ENCODE measurements at regions not wholly inside any gene's neighbourhood (a gene's known extent, or its start where the extent isn't known, plus 50 kb on each side); places are given as distances from the start of the nearest gene placed in this dataset.

- Histone ChIP-seq H3K4me3 (ENCODE audit: low read length in 2 of 2) (no peak overlapping the region), H2BK120ac (ENCODE audit: low read depth, low read length) (no peak overlapping the region), H2AFZ (ENCODE audit: low read length) (no peak overlapping the region), H2BK12ac (ENCODE audit: low read length) (no peak overlapping the region), H3K27ac (replicated peaks; ENCODE audit: low read length) (no peak overlapping the region), H3K36me3 (replicated peaks in 1 of 2; ENCODE audit: control insufficient read depth in 2 of 2, insufficient read depth in 2 of 2, low read length in 2 of 2) (no peaks in the 10 kb centered on the region), H3K9me3 (replicated peaks in 1 of 2; ENCODE audit: control insufficient read depth in 2 of 2, insufficient read depth in 1 of 2, low read depth in 1 of 2, low read length in 2 of 2) (peaks cover 2 to 3% of the 10 kb centered on the region in 2 donors), H3K18ac (ENCODE audit: low read length) (no peak overlapping the region), H2BK15ac (ENCODE audit: low read length) (no peak overlapping the region), H3K23ac (ENCODE audit: low read depth, low read length, poor library complexity) (no peak overlapping the region), H3K4me1 (ENCODE audit: control insufficient read depth in 2 of 2, insufficient read depth in 1 of 2, low read depth in 1 of 2, low read length in 2 of 2) (peaks cover 0 to 5% of the 10 kb centered on the region in 2 donors), H3K79me1 (ENCODE audit: low read depth, low read length) (no peaks in the 10 kb centered on the region), H3K27me3 (ENCODE audit: control insufficient read depth in 3 of 3, insufficient read depth in 3 of 3, low read depth in 1 of 3, low read length in 3 of 3) (peaks cover 0 to under 1% (median 0%) of the 10 kb centered on the region in 3 experiments), H2BK5ac (ENCODE audit: low read length) (no peak overlapping the region), H4K91ac (ENCODE audit: low read depth, low read length, poor library complexity) (no peak overlapping the region), H3K4me2 (ENCODE audit: insufficient read depth, low read length, poor library complexity, severe bottlenecking) (no peak overlapping the region), H3K4ac (ENCODE audit: low read length) (no peak overlapping the region), H3K9ac (ENCODE audit: low read depth, low read length, poor library complexity) (no peak overlapping the region), H4K8ac (ENCODE audit: low read depth, low read length) (no peak overlapping the region), H2AK5ac (ENCODE audit: low read depth, low read length) (no peak overlapping the region), H3K14ac (ENCODE audit: low read length) (no peak overlapping the region)
- no CpG with 5 or more reads among the region's 2 CpGs for WGBS, 2 donors (ENCODE audit: extremely low coverage in 2 of 2, insufficient read length in 2 of 2, insufficient replicate concordance in 1 of 2)
- no peak for DNase-seq (ENCODE audit: low spot score)
These were observed 393.6 kb downstream of the CD83 start for GRCh38 chr6:14511061-14511586.

DNA sequence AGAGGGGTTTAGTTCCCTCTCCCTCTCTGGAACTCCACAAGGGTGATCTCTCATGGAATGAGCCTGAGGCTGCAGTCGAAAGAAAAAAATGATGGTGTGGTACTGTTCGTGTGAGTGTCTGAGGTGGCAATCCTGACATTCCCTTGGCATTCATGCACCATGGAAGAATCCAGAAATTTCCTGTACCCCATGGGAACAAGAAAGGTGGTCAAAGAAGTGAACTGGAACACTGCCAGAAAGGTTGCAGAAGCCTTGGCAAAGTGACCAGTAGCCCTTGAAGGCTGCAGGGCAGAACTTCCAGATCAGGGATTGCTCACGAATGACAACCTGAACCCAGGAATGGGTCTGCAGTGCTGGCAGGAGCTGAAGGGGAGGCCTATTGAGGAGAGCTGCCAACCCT is 394.7 kb downstream of the CD83 start:
- H4K8ac ChIP-seq (ENCODE audit: low read depth, low read length): no peak overlapping the region

GRCh38 chr6:14513496-14514393 is 396.2 kb downstream of the CD83 start:
- Histone ChIP-seq H3K36me3 (replicated peaks in 1 of 2; ENCODE audit: control insufficient read depth in 2 of 2, insufficient read depth in 2 of 2, low read length in 2 of 2) (no peaks in the 10 kb centered on the region), H2BK15ac (ENCODE audit: low read length) (no peak overlapping the region), H3K4me1 (ENCODE audit: control insufficient read depth in 2 of 2, insufficient read depth in 1 of 2, low read depth in 1 of 2, low read length in 2 of 2) (peaks cover 0 to 5% of the 10 kb centered on the region in 2 donors), H3K9ac (ENCODE audit: low read depth, low read length, poor library complexity) (no peak overlapping the region), H4K8ac (ENCODE audit: low read depth, low read length) (no peak overlapping the region), H2BK12ac (ENCODE audit: low read length) (no peak overlapping the region), H3K79me1 (ENCODE audit: low read depth, low read length) (no peaks in the 10 kb centered on the region), H3K4ac (ENCODE audit: low read length) (no peak overlapping the region), H2AFZ (ENCODE audit: low read length) (peak overlapping the region; percentile 39), H3K4me3 (ENCODE audit: low read length in 2 of 2) (no peak overlapping the region), H3K27ac (replicated peaks; ENCODE audit: low read length) (no peak overlapping the region), H3K27me3 (ENCODE audit: control insufficient read depth in 3 of 3, insufficient read depth in 3 of 3, low read depth in 1 of 3, low read length in 3 of 3) (no peaks in the 10 kb centered on the region), H4K91ac (ENCODE audit: low read depth, low read length, poor library complexity) (no peak overlapping the region), H3K23ac (ENCODE audit: low read depth, low read length, poor library complexity) (no peak overlapping the region), H2BK120ac (ENCODE audit: low read depth, low read length) (no peak overlapping the region), H3K9me3 (replicated peaks in 1 of 2; ENCODE audit: control insufficient read depth in 2 of 2, insufficient read depth in 1 of 2, low read depth in 1 of 2, low read length in 2 of 2) (peaks cover 2 to 3% of the 10 kb centered on the region in 2 donors), H3K4me2 (ENCODE audit: insufficient read depth, low read length, poor library complexity, severe bottlenecking) (no peak overlapping the region), H2BK5ac (ENCODE audit: low read length) (no peak overlapping the region), H3K18ac (ENCODE audit: low read length) (no peak overlapping the region), H3K14ac (ENCODE audit: low read length) (no peak overlapping the region), H2AK5ac (ENCODE audit: low read depth, low read length) (no peak overlapping the region)
- WGBS, 2 donors (ENCODE audit: extremely low coverage in 2 of 2, insufficient read length in 2 of 2, insufficient replicate concordance in 1 of 2): no CpG with 5 or more reads among the region's 7 CpGs
- no peak for DNase-seq (ENCODE audit: low spot score)

More for the DNA sequence above, 394.7 kb downstream of the CD83 start:
- no peak overlapping the region for H4K91ac ChIP-seq (ENCODE audit: low read depth, low read length, poor library complexity)
- H3K79me1 ChIP-seq (ENCODE audit: low read depth, low read length): no peaks in the 10 kb centered on the region
- peaks cover 0 to 5% of the 10 kb centered on the region in 2 donors for H3K4me1 ChIP-seq (ENCODE audit: control insufficient read depth in 2 of 2, insufficient read depth in 1 of 2, low read depth in 1 of 2, low read length in 2 of 2)
- whole genome bisulfite sequencing, 2 donors (ENCODE audit: extremely low coverage in 2 of 2, insufficient read length in 2 of 2, insufficient replicate concordance in 1 of 2): no CpG with 5 or more reads among the region's 3 CpGs
- no peak overlapping the region for H3K18ac ChIP-seq (ENCODE audit: low read length)
- H3K4me2 ChIP-seq (ENCODE audit: insufficient read depth, low read length, poor library complexity, severe bottlenecking): no peak overlapping the region
- no peaks in the 10 kb centered on the region for H3K36me3 ChIP-seq (replicated peaks in 1 of 2; ENCODE audit: control insufficient read depth in 2 of 2, insufficient read depth in 2 of 2, low read length in 2 of 2)
- no peak overlapping the region for H3K9ac ChIP-seq (ENCODE audit: low read depth, low read length, poor library complexity)
- no peak overlapping the region for H2BK5ac ChIP-seq (ENCODE audit: low read length)
- H2BK12ac ChIP-seq (ENCODE audit: low read length): peak overlapping the region; percentile 24
- H3K27ac ChIP-seq (replicated peaks; ENCODE audit: low read length): no peak overlapping the region
- peak overlapping the region; percentile 25 for H2AK5ac ChIP-seq (ENCODE audit: low read depth, low read length)
- H3K9me3 ChIP-seq (replicated peaks in 1 of 2; ENCODE audit: control insufficient read depth in 2 of 2, insufficient read depth in 1 of 2, low read depth in 1 of 2, low read length in 2 of 2): peaks cover 2 to 3% of the 10 kb centered on the region in 2 donors
- no peaks in the 10 kb centered on the region for H3K27me3 ChIP-seq (ENCODE audit: control insufficient read depth in 3 of 3, insufficient read depth in 3 of 3, low read depth in 1 of 3, low read length in 3 of 3)
- H2AFZ ChIP-seq (ENCODE audit: low read length): no peak overlapping the region
- no peak for DNase-seq (ENCODE audit: low spot score)
- H3K4me3 ChIP-seq (ENCODE audit: low read length in 2 of 2): no peak overlapping the region
- peak overlapping the region; percentile 21 for H2BK120ac ChIP-seq (ENCODE audit: low read depth, low read length)
- H3K23ac ChIP-seq (ENCODE audit: low read depth, low read length, poor library complexity): no peak overlapping the region
- no peak overlapping the region for H2BK15ac ChIP-seq (ENCODE audit: low read length)
- no peak overlapping the region for H3K4ac ChIP-seq (ENCODE audit: low read length)
- no peak overlapping the region for H3K14ac ChIP-seq (ENCODE audit: low read length)

- no peak overlapping the region for H2AK5ac ChIP-seq (ENCODE audit: low read depth, low read length)
- H3K18ac ChIP-seq (ENCODE audit: low read length): no peak overlapping the region
- no peak overlapping the region for H3K23ac ChIP-seq (ENCODE audit: low read depth, low read length, poor library complexity)
- no peak overlapping the region for H3K27ac ChIP-seq (replicated peaks; ENCODE audit: low read length)
- no CpG with 5 or more reads among the region's 11 CpGs for WGBS, 2 donors (ENCODE audit: extremely low coverage in 2 of 2, insufficient read length in 2 of 2, insufficient replicate concordance in 1 of 2)
- H4K8ac ChIP-seq (ENCODE audit: low read depth, low read length): no peak overlapping the region
- H3K4me1 ChIP-seq (ENCODE audit: control insufficient read depth in 2 of 2, insufficient read depth in 1 of 2, low read depth in 1 of 2, low read length in 2 of 2): peaks cover 0 to 5% of the 10 kb centered on the region in 2 donors
- no peak overlapping the region for H3K4me3 ChIP-seq (ENCODE audit: low read length in 2 of 2)
- H3K79me1 ChIP-seq (ENCODE audit: low read depth, low read length): no peaks in the 10 kb centered on the region
- no peak for DNase-seq (ENCODE audit: low spot score)
- peaks cover 2 to 4% of the 10 kb centered on the region in 2 donors for H3K9me3 ChIP-seq (replicated peaks in 1 of 2; ENCODE audit: control insufficient read depth in 2 of 2, insufficient read depth in 1 of 2, low read depth in 1 of 2, low read length in 2 of 2)
- H4K91ac ChIP-seq (ENCODE audit: low read depth, low read length, poor library complexity): no peak overlapping the region
- H2BK12ac ChIP-seq (ENCODE audit: low read length): no peak overlapping the region
- H2AFZ ChIP-seq (ENCODE audit: low read length): no peak overlapping the region
- no peak overlapping the region for H3K4ac ChIP-seq (ENCODE audit: low read length)
- H3K36me3 ChIP-seq (replicated peaks in 1 of 2; ENCODE audit: control insufficient read depth in 2 of 2, insufficient read depth in 2 of 2, low read length in 2 of 2): no peaks in the 10 kb centered on the region
- H3K14ac ChIP-seq (ENCODE audit: low read length): no peak overlapping the region
- no peak overlapping the region for H3K4me2 ChIP-seq (ENCODE audit: insufficient read depth, low read length, poor library complexity, severe bottlenecking)
- H2BK5ac ChIP-seq (ENCODE audit: low read length): no peak overlapping the region
- no peak overlapping the region for H3K9ac ChIP-seq (ENCODE audit: low read depth, low read length, poor library complexity)
- H3K27me3 ChIP-seq (ENCODE audit: control insufficient read depth in 3 of 3, insufficient read depth in 3 of 3, low read depth in 1 of 3, low read length in 3 of 3): no peaks in the 10 kb centered on the region
- no peak overlapping the region for H2BK15ac ChIP-seq (ENCODE audit: low read length)
- H2BK120ac ChIP-seq (ENCODE audit: low read depth, low read length): no peak overlapping the region
These were observed 399.4 kb downstream of the CD83 start for GRCh38 chr6:14516956-14517355.
